SK-N-DZ (cell line): ENCODE measurements at regions not wholly inside any gene's neighbourhood (a gene's known extent, or its start where the extent isn't known, plus 50 kb on each side); places are given as distances from the start of the nearest gene placed in this dataset.

Source experiments
- DNase-seq: peaks from one replicate; pipeline ENCODE4 v3.0.0-alpha.2; 2015; ENCODE audit warnings: low spot score

DNA sequence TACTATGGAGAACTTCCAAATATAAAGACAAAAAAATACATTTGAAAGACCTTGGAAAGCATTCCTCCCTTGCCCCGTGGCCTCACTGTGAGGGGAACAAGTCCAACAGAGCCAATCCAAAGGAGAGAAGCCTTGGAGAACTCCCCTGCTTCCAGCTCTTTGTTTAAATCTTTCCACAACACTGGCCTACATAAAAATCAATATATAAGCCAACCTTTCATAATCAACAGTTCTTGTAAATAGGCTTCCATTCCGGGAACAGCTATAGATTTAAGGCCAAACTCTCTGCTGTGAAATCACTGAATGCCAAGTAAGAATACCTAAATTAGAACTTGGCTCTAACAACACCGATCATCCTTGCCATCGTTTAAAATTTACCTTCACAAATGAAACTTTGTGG is 242.1 kb downstream of the HACE1 start:
- no peak for DNase-seq

- DNase-seq = no peak
Observed at GRCh38 chr6:104614394-104614793, 245.3 kb downstream of the HACE1 start.

DNA sequence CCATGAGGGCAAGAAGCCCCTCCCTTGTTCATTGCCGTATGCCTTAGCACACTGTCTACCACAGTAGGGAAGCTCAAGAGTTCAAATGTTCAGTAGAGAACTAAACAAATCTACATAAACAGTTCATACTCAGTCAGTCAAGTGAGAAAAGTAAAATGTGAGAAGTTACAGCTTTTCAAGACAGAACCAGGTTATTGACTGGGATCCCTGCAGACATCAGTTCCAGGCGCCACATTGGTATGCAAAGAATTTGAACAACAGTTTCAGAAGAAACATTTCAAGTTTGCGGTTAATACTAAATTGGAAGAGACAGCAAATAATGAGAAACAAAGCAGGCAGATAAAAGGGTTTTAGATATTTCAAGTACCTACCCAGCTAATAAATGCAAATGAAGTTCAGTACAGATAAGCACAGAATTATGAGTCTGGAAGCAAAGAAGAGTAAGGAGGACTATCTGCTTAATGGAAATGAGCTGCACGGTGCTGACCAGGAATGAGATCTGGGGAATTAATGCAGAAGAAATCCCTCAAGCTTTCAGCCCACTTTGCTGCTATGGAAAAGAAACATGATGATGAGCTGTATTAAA is 246.2 kb downstream of the HACE1 start:
- DNase-seq = no peak

GRCh38 chr6:104612541-104612940 is 247.2 kb downstream of the HACE1 start:
- DNase-seq = no peak

GRCh38 chr6:104608101-104608500 is 251.6 kb downstream of the HACE1 start:
- no peak for DNase-seq

DNA sequence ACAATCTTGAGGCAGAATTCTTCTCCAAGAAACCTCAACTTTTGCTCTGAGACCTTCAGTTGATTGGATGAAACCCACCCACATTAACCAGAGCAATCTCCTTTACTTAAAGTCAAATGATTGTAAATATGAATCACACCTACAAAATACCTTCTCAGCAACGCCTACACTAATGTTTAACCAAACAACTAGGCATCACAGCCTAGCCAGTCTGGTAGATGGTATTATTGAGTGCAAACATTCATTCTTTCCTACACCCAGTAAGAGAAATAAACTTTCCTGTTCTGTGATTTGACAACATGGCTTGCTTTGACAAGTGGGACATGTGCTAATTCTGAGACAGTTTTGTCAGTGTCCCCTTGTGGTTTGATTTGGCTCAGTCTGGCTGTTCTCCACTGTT is 252.2 kb downstream of the HACE1 start:
- DNase-seq = no peak

- no peak for DNase-seq
Observed at GRCh38 chr6:104606361-104606760, 253.4 kb downstream of the HACE1 start.

DNA sequence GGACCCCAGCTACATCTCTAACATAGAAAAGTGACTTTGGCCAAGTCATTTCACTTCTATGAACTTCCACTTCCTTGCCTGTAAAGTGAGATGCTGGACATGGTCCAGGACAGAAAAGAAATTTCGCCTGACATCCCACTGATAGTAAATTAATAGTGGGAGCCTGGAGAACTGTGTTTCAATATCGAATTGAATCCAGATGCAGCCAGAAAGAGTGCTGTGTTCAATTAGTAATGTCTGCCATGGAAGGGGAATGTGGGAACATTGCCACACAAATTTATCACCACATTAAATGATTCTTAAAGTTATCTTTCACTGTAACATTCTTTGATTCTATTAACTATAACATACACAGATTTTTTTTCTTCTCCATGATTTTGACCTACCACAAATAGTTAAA is 255.0 kb downstream of the HACE1 start:
- peak; percentile 34 for DNase-seq

GRCh38 chr6:104603108-104603745 is 256.5 kb downstream of the HACE1 start:
- no peak for DNase-seq

- DNase-seq = no peak
Observed at GRCh38 chr6:104601721-104602120, 258.0 kb downstream of the HACE1 start.

- DNase-seq = peak; percentile 53
Observed at GRCh38 chr6:104601131-104601651, 258.5 kb downstream of the HACE1 start.

DNA sequence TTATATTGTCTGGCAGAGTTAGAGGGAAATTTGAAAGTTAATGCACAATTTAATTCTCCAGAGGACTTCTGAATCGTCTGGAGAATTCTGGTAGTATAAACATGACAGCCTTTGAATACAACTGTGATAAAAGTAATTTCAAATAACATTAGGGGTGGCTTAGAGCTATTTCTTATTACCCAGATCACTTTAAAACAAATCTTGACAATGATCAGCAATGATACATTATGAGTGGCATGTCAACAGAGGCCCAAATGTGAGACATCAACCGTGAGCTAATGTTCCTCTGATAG is 259.1 kb downstream of the HACE1 start:
- peak; percentile 88 for DNase-seq

DNA sequence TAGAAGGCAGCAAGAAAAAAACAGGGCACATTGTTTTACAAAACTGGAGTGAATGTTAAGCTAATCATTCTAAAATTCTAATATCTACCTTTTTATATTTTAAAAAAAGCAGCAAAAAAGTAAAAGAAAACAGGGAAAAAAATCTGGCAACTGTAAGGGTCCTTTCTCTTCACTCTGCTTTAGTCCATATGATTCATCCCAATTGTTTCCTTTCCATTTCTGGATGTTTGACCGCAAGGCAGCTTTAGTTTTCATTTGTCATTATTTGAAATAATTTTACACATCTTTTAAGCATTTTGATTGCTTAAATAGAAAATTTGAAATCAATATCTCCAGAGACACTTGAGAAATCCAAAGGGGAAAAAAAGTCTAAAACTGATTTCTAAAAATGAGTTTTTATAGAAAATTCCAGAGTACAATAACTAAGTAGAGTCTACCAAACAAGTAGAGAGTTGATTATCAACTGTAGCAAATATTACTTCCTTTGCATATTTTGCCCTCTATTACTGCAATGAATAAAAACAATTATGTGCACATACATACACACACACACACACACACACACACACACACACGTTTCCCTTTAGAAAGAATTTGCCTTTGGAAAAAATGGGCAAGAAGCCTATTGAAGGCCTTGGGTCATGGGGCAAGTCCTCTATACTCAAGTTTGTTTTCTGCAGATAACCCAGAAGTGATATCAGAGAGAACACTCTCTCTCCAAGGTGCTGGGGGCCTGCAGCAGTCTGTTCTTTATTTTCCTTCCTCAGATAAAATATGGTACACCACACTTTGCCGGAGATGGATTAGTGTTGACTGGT is 259.7 kb downstream of the HACE1 start:
- no peak for DNase-seq

DNA sequence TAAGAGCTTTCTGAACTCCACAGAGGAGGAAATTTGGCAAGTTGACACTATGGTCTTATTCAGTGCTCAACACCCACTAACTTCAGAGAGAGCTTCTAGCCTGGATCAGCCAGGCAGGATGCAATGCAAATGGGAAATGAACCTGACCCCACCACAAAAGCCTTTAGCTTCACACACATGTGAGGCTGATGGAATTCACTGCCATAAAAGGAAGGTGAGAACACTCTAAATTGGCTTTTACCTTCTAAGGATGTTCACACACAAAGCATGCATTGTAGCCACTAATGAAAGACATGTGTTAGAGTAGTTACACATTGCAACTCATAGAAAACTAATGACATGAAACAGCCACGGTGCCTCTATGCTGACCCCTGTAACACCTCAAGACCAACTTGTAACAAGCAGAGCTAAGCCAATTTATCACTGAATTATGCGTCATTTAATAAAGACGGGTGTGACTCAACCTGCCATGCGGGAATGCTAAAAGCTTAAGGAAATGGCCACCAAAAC is 262.1 kb downstream of the HACE1 start:
- peak; percentile 26 for DNase-seq

DNA sequence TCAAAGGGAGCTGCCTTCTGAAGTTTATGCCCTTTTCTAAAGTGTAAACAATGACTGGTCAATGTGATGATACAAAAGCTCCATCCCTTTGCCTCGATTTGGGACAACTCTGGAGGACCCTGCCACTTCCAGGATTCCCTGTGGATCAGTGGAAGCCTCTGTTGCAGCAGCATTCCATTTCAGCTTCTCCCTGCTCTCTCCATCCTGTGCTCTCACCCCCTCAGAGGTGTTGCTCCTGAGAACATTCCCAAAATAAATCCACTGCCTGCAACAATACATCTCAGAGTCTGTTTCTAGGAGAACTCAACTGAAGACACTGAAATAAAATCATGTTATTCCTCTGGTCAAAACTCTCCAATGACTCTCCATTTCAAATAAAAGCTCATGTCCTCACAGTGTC is 263.6 kb downstream of the HACE1 start:
- DNase-seq = no peak

DNA sequence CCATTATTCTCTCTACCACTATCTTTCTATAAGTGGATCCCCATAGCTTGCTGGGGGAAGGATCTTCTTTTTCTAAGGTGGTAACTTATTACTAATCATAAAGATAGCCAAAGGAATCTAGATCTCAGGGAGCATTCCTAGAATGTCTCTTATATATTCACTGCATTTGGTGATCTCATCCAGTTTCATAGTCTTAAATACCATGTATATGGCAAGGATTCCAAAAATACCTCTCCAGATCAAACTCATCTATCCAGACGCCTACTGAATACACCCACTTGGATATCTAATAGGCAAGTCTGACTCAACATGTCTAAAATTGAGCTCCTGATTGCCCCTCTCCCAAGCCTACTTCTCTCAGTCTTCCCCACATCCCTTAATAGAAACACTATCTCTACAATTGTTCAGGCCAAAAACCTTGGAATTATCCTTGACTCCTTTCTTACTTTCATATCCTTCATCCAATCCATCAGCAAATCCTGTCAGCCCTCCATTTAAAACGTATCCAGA is 264.4 kb downstream of the HACE1 start:
- no peak for DNase-seq

- no peak for DNase-seq
Observed at GRCh38 chr6:104591573-104592334, 268.0 kb downstream of the HACE1 start.

DNA sequence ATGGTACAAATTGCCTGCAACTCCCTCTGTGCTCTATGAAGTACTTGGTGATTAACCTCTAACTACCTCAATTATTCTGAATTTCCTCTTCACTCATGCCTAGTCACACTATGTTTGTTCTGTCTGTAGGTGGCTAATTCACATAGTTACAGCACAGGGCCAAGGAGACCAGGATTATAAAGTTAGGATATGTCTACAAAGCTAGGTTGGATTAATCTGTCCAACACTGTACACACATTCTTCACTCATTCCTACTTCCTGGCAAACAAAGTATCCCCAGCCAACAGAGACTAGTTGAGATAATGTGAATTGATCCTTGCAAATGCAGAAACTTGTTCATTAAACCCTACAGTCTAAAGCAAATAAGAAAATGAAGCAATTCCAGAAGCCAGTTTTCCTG is 269.8 kb downstream of the HACE1 start:
- DNase-seq = no peak

GRCh38 chr6:104585646-104586045 is 274.1 kb downstream of the HACE1 start:
- no peak for DNase-seq

GRCh38 chr6:104580452-104580851 is 279.3 kb downstream of the HACE1 start:
- DNase-seq = no peak

DNA sequence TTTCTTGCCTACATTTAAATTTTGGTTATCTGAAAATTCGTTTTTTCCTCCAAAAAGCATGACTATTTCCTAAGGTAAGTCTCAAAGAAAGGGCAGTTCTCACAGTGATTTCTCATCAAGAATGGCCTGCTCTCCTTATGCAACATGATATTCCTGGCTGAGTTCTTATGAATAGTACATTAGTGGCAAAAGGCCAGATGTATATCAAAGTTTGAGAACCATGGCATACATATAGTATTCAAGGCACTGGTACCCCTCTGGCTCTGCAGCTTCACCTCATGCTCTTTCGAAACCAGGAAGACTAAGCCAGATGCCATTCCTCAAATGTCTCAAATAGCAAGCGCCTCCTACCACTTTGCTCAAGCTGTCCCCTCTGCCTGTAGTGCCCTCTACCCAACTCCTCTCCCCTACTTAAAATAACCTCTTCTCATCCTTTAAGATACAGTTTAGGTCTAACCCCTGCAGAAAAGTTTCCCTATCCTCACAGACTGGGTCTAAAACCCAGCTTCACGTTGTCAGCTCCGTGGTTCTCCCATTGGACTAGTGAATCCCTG is 280.3 kb downstream of the HACE1 start:
- DNase-seq = no peak
